IgD-negative memory B cell (primary cell): ENCODE measurements at regions not wholly inside any gene's neighbourhood (a gene's known extent, or its start where the extent isn't known, plus 50 kb on each side); places are given as distances from the start of the nearest gene placed in this dataset.
"Not testable (repeated sequence)": the region's sequence is repeated elsewhere in the genome, so short reads cannot be mapped to it uniquely, and the experiment has no call there.

Experiments used
- H3K27ac Mint-ChIP-seq, 3 donors: one replicate each; pipeline ENCODE4 v1.8.0; 2020 to 2022; ENCODE audit warnings: mild to moderate bottlenecking in 3 of 3, mixed read lengths in 3 of 3, moderate library complexity in 1 of 3
- H3K27me3 Mint-ChIP-seq: one replicate; pipeline ENCODE4 v1.8.0; 2021; ENCODE audit warnings: mixed read lengths
- H3K36me3 Mint-ChIP-seq: one replicate; pipeline ENCODE4 v1.8.0; 2020; ENCODE audit warnings: mild to moderate bottlenecking, mixed read lengths
- H3K4me1 Mint-ChIP-seq, 3 donors: one replicate each; pipeline ENCODE4 v1.8.0; 2020 to 2022; ENCODE audit warnings: mixed read lengths in 3 of 3, mild to moderate bottlenecking in 1 of 3
- H3K4me3 Mint-ChIP-seq, 4 donors: one replicate each; pipeline ENCODE4 v1.8.0; 2020 to 2022; ENCODE audit warnings: mild to moderate bottlenecking in 4 of 4, mixed read lengths in 4 of 4, moderate library complexity in 3 of 4
- H3K9me3 Mint-ChIP-seq, 3 donors: one replicate each; pipeline ENCODE4 v1.8.0; 2020 to 2021; ENCODE audit warnings: mixed read lengths in 3 of 3, mild to moderate bottlenecking in 1 of 3

- H3K27me3 Mint-ChIP-seq = no peaks in the 10 kb centered on the region
- H3K4me1 Mint-ChIP-seq = no peaks in the 10 kb centered on the region
- H3K9me3 Mint-ChIP-seq = peaks cover 0 to 6% (median 2%) of the 10 kb centered on the region in 3 donors
- H3K27ac Mint-ChIP-seq = no peak overlapping the region
- no peak overlapping the region for H3K4me3 Mint-ChIP-seq
- H3K36me3 Mint-ChIP-seq = no peaks in the 10 kb centered on the region
Measured at GRCh38 chr5:92163906-92164305, 780.8 kb upstream of the ARRDC3 start.

GRCh38 chr5:92147798-92148197 lies 764.7 kb upstream of the ARRDC3 start:
- Mint-ChIP-seq H3K27ac (no peak overlapping the region), H3K27me3 (no peaks in the 10 kb centered on the region), H3K36me3 (no peaks in the 10 kb centered on the region), H3K4me1 (no peaks in the 10 kb centered on the region), H3K4me3 (no peak overlapping the region), H3K9me3 (peaks cover 0 to 2% (median 0%) of the 10 kb centered on the region in 3 donors)

GRCh38 chr5:92147266-92147665 lies 764.1 kb upstream of the ARRDC3 start:
- no peaks in the 10 kb centered on the region for H3K27me3 Mint-ChIP-seq
- no peak overlapping the region for H3K4me3 Mint-ChIP-seq

GRCh38 chr5:92145852-92146251 lies 762.7 kb upstream of the ARRDC3 start:
- Mint-ChIP-seq H3K27me3 (no peaks in the 10 kb centered on the region), H3K36me3 (no peaks in the 10 kb centered on the region), H3K27ac (no peak overlapping the region), H3K4me1 (no peaks in the 10 kb centered on the region), H3K9me3 (peaks cover 0 to 2% (median 2%) of the 10 kb centered on the region in 3 donors), H3K4me3 (no peak overlapping the region)

More at GRCh38 chr5:92147266-92147665, 764.1 kb upstream of the ARRDC3 start:
- H3K36me3 Mint-ChIP-seq = no peaks in the 10 kb centered on the region
- H3K9me3 Mint-ChIP-seq = peaks cover 0 to 2% (median 0%) of the 10 kb centered on the region in 3 donors
- H3K27ac Mint-ChIP-seq = no peak overlapping the region
- H3K4me1 Mint-ChIP-seq = no peaks in the 10 kb centered on the region

- H3K4me3 Mint-ChIP-seq = no peak overlapping the region
- H3K9me3 Mint-ChIP-seq = peaks cover 0 to 2% (median 2%) of the 10 kb centered on the region in 3 donors
- H3K36me3 Mint-ChIP-seq = no peaks in the 10 kb centered on the region
- H3K4me1 Mint-ChIP-seq = no peaks in the 10 kb centered on the region
- no peak overlapping the region for H3K27ac Mint-ChIP-seq
- no peaks in the 10 kb centered on the region for H3K27me3 Mint-ChIP-seq
Measured at GRCh38 chr5:92144824-92145223, 761.7 kb upstream of the ARRDC3 start.

GRCh38 chr5:92132294-92132908 lies 749.3 kb upstream of the ARRDC3 start:
- H3K9me3 Mint-ChIP-seq, H3K27me3 Mint-ChIP-seq, H3K27ac Mint-ChIP-seq, H3K4me1 Mint-ChIP-seq, H3K36me3 Mint-ChIP-seq, H3K4me3 Mint-ChIP-seq: not testable (repeated sequence)

- H3K9me3 Mint-ChIP-seq = peaks cover 0 to 3% (median 2%) of the 10 kb centered on the region in 3 donors
- H3K36me3 Mint-ChIP-seq = no peaks in the 10 kb centered on the region
- H3K4me1 Mint-ChIP-seq = no peaks in the 10 kb centered on the region
- H3K27me3 Mint-ChIP-seq = no peaks in the 10 kb centered on the region
- H3K27ac Mint-ChIP-seq = no peak overlapping the region
- no peak overlapping the region for H3K4me3 Mint-ChIP-seq
Measured at GRCh38 chr5:92126182-92126581, 743.1 kb upstream of the ARRDC3 start.

- Mint-ChIP-seq H3K36me3 (no peaks in the 10 kb centered on the region), H3K27ac (no peak overlapping the region), H3K27me3 (no peaks in the 10 kb centered on the region), H3K4me3 (no peak overlapping the region), H3K9me3 (peaks cover 0 to 5% (median 1%) of the 10 kb centered on the region in 3 donors), H3K4me1 (no peaks in the 10 kb centered on the region)
Measured at GRCh38 chr5:92119110-92119509, 736.0 kb upstream of the ARRDC3 start.

- Mint-ChIP-seq H3K36me3 (no peaks in the 10 kb centered on the region), H3K9me3 (peaks cover 0 to 3% (median 0%) of the 10 kb centered on the region in 3 donors), H3K4me1 (no peaks in the 10 kb centered on the region), H3K27me3 (no peaks in the 10 kb centered on the region), H3K4me3 (no peak overlapping the region), H3K27ac (no peak overlapping the region)
Measured at GRCh38 chr5:92106808-92107207, 723.7 kb upstream of the ARRDC3 start.

- no peak overlapping the region for H3K4me3 Mint-ChIP-seq
- no peaks in the 10 kb centered on the region for H3K27me3 Mint-ChIP-seq
- H3K27ac Mint-ChIP-seq = no peak overlapping the region
- no peaks in the 10 kb centered on the region for H3K36me3 Mint-ChIP-seq
- H3K4me1 Mint-ChIP-seq = no peaks in the 10 kb centered on the region
- H3K9me3 Mint-ChIP-seq = peaks cover 0 to 7% (median 0%) of the 10 kb centered on the region in 3 donors
Measured at GRCh38 chr5:92104126-92104525, 721.0 kb upstream of the ARRDC3 start.

GRCh38 chr5:92102313-92102712 lies 719.2 kb upstream of the ARRDC3 start:
- Mint-ChIP-seq H3K4me1 (no peaks in the 10 kb centered on the region), H3K9me3 (peaks cover 0 to 7% (median 0%) of the 10 kb centered on the region in 3 donors), H3K4me3 (no peak overlapping the region), H3K27ac (peak overlapping the region in 1 of 3 donors; percentile 12), H3K27me3 (no peaks in the 10 kb centered on the region), H3K36me3 (no peaks in the 10 kb centered on the region)

- peaks cover 2% of the 10 kb centered on the region for H3K36me3 Mint-ChIP-seq
- H3K4me3 Mint-ChIP-seq = no peak overlapping the region
- H3K4me1 Mint-ChIP-seq = no peaks in the 10 kb centered on the region
- H3K9me3 Mint-ChIP-seq = peaks cover 5 to 7% (median 5%) of the 10 kb centered on the region in 3 donors
- no peaks in the 10 kb centered on the region for H3K27me3 Mint-ChIP-seq
- H3K27ac Mint-ChIP-seq = no peak overlapping the region
Measured at GRCh38 chr5:92092239-92092638, 709.1 kb upstream of the ARRDC3 start.

- no peak overlapping the region for H3K4me3 Mint-ChIP-seq
- no peak overlapping the region for H3K27ac Mint-ChIP-seq
- no peaks in the 10 kb centered on the region for H3K27me3 Mint-ChIP-seq
- H3K36me3 Mint-ChIP-seq = peaks cover 2% of the 10 kb centered on the region
- H3K4me1 Mint-ChIP-seq = peaks cover 0 to 2% (median 0%) of the 10 kb centered on the region in 3 donors
- peaks cover 0 to 11% (median 1%) of the 10 kb centered on the region in 3 donors for H3K9me3 Mint-ChIP-seq
Measured at GRCh38 chr5:92086059-92086811, 703.1 kb upstream of the ARRDC3 start.

GRCh38 chr5:92081958-92082712 lies 699.0 kb upstream of the ARRDC3 start:
- no peaks in the 10 kb centered on the region for H3K27me3 Mint-ChIP-seq
- peaks cover 0 to 2% (median 0%) of the 10 kb centered on the region in 3 donors for H3K4me1 Mint-ChIP-seq
- peaks cover 0 to 7% (median 0%) of the 10 kb centered on the region in 3 donors for H3K9me3 Mint-ChIP-seq
- no peak overlapping the region for H3K4me3 Mint-ChIP-seq
- no peak overlapping the region for H3K27ac Mint-ChIP-seq
- peaks cover 2% of the 10 kb centered on the region for H3K36me3 Mint-ChIP-seq

GRCh38 chr5:92070786-92071185 lies 687.7 kb upstream of the ARRDC3 start:
- peaks cover 0 to 6% (median 0%) of the 10 kb centered on the region in 3 donors for H3K9me3 Mint-ChIP-seq
- H3K36me3 Mint-ChIP-seq = no peaks in the 10 kb centered on the region
- no peaks in the 10 kb centered on the region for H3K4me1 Mint-ChIP-seq
- H3K27me3 Mint-ChIP-seq = no peaks in the 10 kb centered on the region
- no peak overlapping the region for H3K4me3 Mint-ChIP-seq
- H3K27ac Mint-ChIP-seq = no peak overlapping the region
